Fibroblast of skin of scalp (primary cell): ENCODE measurements at regions not wholly inside any gene's neighbourhood (a gene's known extent, or its start where the extent isn't known, plus 50 kb on each side); places are given as distances from the start of the nearest gene placed in this dataset.
A peak's percentile ranks its signal among the peaks of the same experiment; 100 is the strongest.
"Not testable (repeated sequence)": the region's sequence is repeated elsewhere in the genome, so short reads cannot be mapped to it uniquely, and the experiment has no call there.

ENCODE experiments used
- DNase-seq: peaks from one replicate; pipeline ENCODE4 v3.0.0-alpha.2; 2013

DNA sequence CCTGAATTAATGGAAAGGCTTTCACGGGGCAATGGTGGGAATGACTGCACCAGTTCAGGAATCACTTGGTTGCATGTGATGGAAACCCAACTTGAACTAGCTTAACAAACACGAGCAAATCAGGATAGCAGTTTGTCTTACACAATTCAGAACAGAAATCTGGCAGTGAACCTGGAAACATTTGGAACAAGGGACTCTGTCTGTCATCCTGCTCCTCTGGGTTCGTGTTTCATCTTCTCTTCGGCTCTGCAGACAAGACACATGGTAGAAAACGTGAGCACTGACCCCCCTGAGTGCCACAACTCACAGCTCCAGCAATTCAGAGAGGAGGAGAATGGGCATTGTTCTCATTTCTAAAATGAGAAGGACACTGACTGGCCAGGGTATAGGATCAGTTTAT is 218.1 kb upstream of the NREP start:
- DNase-seq: no peak

- DNase-seq: peak; percentile 53
Measured at GRCh38 chr5:111973961-111974360, 217.0 kb upstream of the NREP start.

GRCh38 chr5:111972548-111972947 is 215.6 kb upstream of the NREP start:
- no peak for DNase-seq

DNA sequence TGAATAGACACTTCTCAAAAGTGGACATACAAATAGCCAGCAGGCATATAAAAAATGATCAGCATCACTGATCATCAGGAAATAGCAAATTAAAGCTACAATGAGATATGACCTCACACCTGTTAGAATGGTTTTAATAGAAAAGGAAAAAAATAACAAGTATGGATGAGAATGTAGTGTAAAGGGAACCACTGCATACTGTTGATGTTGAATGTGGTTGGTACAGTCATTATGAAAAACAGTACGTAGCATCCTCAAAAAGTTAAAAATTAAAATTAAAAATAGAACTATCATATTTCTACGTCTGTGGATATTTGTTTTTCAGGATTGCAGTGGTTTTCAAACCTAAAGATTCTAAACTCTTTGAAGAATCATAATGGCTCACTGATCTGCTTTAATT is 215.1 kb upstream of the NREP start:
- no peak for DNase-seq

DNA sequence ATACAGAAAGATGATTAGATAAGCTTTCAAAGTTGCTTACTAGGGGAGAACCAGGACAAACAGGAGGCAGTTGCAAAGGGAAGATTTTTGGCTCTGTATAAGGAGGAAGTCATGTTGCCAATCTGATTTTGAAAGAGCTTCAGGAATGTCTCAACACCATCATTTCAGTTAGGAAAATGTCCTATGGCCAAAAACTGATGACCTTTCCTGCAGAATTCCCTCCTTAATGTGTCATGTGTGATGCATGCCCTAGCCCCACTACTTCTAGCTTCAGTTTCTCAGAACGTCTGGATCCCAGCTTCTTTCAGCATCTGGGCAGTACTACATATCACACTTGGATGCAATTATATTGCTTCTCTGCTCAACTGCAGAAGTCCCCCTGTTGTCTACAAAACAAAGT is 211.5 kb upstream of the NREP start:
- DNase-seq: peak; percentile 38

DNA sequence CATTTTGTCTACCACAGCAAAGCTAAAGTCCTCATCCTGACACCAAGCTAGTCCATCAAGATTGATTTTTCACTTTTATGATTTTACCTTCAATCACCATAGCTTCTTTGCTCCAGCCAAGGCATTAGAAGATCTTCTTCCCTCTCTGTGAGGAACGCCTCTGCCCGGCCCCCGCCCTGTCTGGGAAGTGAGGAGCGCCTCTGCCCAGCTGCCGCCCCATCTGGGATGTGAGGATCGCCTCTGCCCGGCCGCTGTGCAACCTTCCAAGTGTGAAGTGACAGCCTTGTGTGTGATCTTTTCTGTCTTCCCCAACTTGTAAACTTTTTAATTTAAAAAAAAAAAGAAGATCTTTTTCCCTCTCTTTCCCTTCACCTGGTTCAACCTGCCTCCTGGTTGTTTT is 210.5 kb upstream of the NREP start:
- no peak for DNase-seq

DNA sequence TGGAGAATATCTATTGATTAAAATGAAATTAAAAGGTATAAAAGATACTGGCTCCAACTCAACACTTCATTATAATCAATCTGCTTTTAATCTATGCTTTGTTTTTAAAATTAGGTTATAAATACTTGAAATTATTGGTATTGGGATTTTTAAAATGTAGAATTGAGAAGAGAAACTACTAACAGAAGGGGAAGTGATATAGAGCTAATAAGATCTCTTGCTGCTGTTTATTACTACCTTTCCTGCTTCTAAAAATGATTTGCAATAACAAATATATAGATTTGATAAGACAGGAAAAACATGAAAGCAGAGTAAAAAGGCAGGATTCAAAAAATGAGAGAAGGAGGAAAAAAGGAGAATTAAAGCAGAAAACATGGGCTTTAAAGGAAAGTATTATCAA is 209.3 kb upstream of the NREP start:
- no peak for DNase-seq

DNA sequence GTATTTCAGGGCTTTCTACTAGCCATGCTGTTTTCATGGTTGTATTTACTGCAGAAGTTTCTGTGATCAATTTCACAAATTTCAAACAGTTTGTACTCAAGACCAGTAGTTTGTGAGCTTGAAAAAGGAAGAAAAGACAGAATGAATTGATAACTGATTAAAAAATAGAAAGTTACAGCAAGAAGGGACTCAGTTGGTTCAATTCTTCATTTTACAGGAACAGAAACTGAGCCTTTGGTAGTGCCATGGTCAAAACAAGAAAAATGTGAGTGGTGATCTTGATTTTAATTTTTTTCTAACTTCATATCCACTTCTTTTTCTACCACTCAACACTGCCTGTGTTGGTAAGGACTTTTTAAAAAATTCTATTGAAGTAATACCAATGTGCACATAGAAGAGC is 206.6 kb upstream of the NREP start:
- DNase-seq: no peak

GRCh38 chr5:111962906-111963305 is 205.9 kb upstream of the NREP start:
- DNase-seq: no peak

DNA sequence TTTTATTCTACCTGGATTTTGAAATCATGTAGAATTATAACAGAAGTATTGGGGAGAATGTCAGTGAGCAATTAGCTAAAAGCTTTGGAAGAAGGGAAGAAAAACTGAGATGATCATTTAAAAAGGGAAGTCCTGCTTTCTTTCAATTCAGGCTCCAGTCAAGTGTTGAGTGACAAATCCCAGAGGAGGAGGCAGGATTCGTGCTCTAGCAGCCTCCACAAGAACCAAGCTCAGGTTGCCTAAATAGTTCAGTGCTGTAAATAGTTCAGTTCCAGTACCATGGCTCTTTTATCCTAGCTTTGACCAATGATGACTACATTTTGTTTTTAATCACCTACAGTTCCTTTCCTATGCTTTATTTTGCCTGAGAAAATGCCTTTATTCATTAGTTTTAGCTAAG is 204.9 kb upstream of the NREP start:
- no peak for DNase-seq

DNA sequence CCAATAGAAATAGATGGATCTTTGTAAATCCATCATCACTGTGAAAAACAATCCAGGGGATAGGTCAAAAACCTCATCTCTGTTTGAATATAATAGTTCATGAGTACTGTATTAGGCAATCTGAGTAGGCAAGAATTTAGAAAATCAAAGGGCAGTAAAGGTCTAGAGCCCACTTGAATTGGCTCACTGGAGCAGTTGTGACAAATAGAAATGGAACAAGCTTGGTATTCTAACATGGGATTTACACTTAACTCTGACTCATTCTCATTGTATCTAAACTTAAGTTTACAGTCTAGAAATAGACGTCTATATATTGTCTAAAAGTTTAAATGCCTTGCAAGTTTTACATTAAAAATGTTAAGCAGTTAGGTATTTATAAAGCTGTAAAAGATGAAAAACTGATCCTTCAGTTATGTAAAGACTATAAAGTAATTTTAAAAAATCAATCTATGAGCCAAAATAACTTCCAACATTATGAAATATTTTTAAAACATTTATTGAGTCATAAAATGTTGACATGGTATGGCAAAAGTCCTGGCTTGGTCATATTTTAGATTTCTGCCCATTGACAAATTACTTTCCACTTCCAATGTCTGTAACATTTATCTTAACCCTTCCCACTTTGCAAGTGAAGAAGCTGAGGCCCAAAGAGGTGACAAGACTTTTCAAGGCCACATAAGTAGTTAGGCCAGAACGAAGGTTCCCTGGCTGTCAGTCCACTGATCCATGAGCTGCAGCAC is 203.7 kb upstream of the NREP start:
- peak; percentile 87 for DNase-seq

DNA sequence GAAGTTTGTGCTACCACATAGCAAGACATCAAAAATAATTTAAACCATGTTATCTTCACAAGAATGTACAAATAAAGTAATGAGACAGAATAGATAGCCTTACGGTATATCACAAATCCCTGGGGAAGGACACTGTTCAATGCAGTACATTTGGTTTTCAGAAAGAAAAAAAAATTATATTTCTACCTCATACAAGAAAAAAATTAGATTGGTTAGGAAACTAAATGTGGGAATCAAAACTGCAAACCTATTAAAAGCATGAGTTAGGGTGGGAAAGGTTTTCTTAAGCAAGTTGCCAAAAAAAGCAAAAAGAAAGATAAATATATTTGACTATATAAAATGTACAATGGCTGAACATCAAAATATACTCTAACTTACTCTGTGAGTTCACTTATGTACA is 201.9 kb upstream of the NREP start:
- peak; percentile 56 for DNase-seq

DNA sequence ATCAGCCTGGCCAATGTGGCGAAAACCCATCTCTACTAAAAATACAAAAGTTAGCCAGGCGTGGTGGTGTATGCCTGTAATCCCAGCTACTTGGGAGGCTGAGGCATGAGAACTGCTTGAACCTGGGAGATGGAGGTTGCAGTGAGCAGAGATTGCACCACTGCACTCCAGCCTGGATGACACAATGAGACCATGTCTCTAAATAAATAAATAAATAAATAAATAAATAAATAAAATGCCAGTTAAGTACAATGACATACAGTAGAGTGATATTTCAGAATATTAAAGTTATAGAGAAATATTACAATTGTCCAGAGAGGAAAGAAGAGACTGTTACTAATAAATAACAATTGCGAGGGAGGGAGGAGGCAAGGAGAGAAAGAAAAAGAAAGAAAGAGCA is 199.8 kb upstream of the NREP start:
- not testable (repeated sequence) for DNase-seq

DNA sequence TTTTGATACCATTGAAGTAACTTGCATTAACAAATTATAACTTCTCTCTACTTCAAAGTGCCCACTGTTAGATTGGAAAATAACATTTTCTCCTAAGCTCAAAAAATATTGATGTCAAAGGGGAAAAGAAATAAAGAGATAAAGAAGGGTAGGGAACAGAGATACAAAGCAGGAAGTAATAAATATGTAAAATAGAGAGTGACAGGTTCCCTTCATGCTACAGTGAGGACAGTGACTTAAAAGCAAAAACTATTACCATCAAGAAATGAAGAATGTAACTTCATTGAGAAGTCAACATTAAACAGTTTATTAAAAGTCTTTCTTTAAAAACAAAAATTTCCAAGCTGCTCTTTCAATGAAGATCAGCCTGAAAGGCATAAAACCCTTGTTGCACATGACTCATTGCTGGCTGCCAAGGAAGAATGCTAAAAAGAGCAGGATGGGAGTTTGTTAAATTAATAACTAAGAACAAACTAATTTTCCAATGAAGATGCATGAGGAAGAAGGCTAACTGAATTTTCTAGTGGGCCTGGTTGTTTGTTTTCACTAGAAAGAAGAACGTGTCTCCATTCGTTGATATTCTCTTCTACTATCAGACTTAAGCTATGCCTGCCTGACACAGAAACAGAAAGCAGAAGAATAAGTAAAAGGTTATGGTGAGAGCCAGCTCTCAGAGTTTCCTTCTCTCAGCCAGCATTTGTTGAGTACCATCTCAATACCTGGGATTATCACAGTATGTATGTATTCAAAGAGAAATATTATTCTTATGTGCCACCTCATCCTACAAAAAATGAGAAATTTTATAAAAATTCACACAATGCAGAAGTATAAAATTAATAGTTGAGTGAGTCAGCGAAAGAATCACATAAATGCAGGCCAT is 197.8 kb upstream of the NREP start:
- DNase-seq: peak; percentile 62

DNA sequence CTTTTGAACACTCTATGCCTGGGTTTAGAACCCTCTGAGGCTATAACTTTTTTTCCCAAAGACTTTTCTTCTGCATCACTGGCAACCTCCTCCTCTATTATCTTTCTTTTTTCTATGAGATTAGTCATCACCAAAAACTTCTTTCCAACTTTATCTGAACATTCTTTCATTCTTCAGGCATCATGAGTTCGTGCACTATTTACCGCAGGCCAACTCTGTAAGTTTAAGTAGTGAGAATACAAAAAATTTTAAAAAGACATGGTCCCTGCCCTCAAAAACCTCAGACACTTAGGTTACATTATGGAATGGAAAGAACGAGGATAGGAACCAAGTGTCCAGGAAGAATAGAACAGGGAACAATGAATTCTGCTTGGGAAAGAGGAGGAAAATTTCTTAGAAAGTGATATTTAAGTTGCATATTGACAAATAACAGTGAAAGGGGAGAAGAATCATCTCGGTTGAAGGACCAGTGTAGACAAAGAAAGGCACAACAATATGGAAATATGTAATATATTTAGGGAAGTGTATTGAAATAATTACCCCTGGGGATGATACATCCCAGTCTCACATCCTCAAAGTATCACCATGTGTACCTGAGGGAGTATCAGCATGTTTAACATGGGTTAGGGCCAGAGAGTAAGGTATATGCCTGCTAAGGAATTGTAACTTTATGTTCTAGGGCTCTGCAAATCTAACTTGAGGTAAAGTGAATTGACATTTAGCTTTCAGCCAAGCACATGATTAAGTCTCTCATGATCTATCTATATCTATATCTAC is 196.5 kb upstream of the NREP start:
- DNase-seq: peak; percentile 91

DNA sequence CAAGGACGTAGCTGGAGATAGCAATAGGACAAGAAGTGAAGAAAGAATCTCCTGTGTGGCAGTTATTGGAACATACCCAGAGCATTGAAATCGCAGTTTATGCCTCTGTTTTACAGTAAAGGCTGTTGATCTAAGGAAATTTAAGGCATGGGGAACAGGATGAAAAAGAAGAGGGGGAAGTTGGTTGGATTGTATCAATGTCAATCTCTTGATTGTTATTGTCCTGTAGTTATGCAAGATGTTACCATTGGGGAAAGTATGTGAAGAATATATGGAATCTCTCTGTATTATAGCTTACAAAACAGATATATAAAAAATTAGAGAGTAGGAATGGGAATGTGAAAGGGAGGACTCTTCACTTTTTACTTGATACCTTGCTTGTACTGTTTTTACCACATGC is 195.6 kb upstream of the NREP start:
- DNase-seq: peak; percentile 65

DNA sequence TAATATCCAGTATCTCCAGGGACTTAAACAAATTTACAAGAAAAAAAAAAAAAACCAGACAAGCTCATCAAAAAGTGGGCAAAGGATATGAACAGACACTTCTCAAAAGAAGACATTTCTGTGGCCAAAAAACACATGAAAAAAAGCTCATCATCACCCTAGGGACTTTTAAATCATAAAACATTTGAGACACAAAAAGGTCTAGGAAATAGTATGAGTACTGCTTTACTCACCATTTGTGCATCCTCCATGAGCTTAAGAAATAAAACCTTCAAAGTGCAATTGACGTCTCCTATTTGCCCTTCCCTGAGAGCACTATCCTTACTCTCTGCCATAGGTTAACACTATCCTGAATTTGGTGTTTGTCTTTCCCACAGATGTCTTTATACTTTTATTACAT is 193.7 kb upstream of the NREP start:
- peak; percentile 93 for DNase-seq

- peak; percentile 98 for DNase-seq
Measured at GRCh38 chr5:111948092-111948841, 191.3 kb upstream of the NREP start.

GRCh38 chr5:111946556-111946955 is 189.6 kb upstream of the NREP start:
- no peak for DNase-seq

DNA sequence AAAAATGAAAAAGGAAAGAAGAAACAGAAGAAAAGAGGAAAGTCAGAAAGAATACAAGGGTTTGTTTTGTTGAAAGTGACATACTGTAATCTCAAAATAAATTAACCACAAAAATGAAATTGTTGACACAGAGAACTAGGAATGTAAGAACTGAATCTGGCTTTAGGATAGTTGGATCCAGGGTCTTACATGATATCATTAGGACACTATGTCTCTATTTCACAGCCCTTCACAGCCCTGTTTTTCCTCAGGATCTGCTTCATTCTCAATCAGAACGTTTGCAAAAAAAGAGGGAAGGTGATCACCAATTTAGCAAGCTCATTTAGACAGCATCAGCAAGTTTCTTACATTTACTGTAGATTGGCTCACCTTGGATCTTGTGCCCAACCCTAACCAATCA is 188.5 kb upstream of the NREP start:
- peak; percentile 82 for DNase-seq

- DNase-seq: peak; percentile 68
Measured at GRCh38 chr5:111942661-111943401, 185.8 kb upstream of the NREP start.

- DNase-seq: no peak
Measured at GRCh38 chr5:111942201-111942600, 185.2 kb upstream of the NREP start.
